ENCODE measurements at regions not wholly inside any gene's neighbourhood (a gene's known extent, or its start where the extent isn't known, plus 50 kb on each side); places are given as distances from the start of the nearest gene placed in this dataset.

DNA sequence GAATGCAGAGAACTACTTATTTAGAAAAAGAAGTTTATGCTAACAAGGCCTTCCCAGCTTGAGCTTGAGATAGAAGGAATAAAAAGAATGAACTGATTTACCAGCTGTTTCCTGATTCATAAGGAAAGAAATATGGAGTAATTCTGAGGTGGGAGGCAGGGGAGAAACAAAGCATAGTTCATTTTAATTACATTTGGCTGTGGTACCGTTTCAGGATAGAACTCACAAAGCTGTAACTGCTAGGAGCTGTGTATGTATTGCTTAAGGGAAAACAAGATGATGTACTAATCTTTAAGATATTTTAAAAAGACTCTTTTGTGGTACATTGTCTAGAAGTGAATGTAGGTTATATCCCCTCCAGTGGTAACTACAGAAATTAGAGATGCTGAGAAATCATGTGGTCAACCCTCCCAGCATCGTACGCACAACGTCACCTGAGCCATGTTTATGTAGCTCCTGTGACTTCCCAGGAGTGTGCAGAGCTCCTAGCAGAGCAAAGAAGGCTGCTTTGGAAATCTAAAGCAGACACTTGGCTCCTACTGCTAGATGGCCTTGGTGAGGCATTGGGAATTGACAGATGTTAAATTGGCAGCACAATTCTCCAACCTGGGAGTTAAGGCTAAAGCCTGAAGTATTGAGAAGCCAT is 208.3 kb upstream of the VLDLR start:
- Histone ChIP-seq H3K9me3 (replicated peaks; ENCODE audit: control insufficient read depth, insufficient read depth, low read length) (no peaks in the 10 kb centered on the region), H3K27ac (ENCODE audit: control insufficient read depth, insufficient read depth) (no peak overlapping the region), H3K27me3 (replicated peaks in 1 of 2; ENCODE audit: control insufficient read depth in 2 of 2, insufficient read depth in 2 of 2, low read length in 1 of 2) (no peaks in the 10 kb centered on the region; a peak in 1 of 4 replicates), H4K20me1 (ENCODE audit: control insufficient read depth, insufficient read depth) (no peaks in the 10 kb centered on the region), H3K4me2 (ENCODE audit: control insufficient read depth, insufficient read depth) (no peak overlapping the region), H3K36me3 (ENCODE audit: control insufficient read depth in 2 of 2, insufficient read depth in 2 of 2, low read length in 1 of 2) (no peaks in the 10 kb centered on the region), H2AFZ (ENCODE audit: control insufficient read depth, low read depth, low read length) (no peak overlapping the region), H3K9ac (ENCODE audit: control insufficient read depth, insufficient read depth, low read length) (no peak overlapping the region), H3K79me2 (ENCODE audit: control insufficient read depth, insufficient read depth, low read length) (no peaks in the 10 kb centered on the region), H3K4me1 (ENCODE audit: control insufficient read depth, insufficient read depth, low read length) (no peaks in the 10 kb centered on the region), H3K4me3 (no peak overlapping the region)
- FAIRE-seq (no peak), DNase-seq (ENCODE audit: low read depth, low spot score) (no peak), ATAC-seq (no peak)
- ChIA-PET SMC1A (ENCODE audit: uncharacterized antibody, unreplicated experiment) (interaction anchor here (1.1 kb wide), 1 partner anchor 143 kb away, joined by 3 read pairs; no protein-coding TSS in a partner anchor), RAD21 (ENCODE audit: unreplicated experiment) (no interaction called here), POLR2A (no interaction called here), CTCF (no interaction called here)
- in situ Hi-C loops (cut with MboI) (no loop called here), intact Hi-C loops (cut with micrococcal nuclease; ENCODE audit: unreplicated experiment) (no loop called here)
- TF ChIP-seq RBBP5 (conservative IDR thresholded peaks at IDR 0.05) (no peak), SIX5 (IDR thresholded peaks at IDR 0.05; ENCODE audit: low read depth, low read length, severe bottlenecking) (no peak), IKZF2 (IDR thresholded peaks at IDR 0.05) (no peak), POU2F2 (IDR thresholded peaks at IDR 0.05; ENCODE audit: borderline replicate concordance, low read depth, low read length) (no peak), MEF2A (IDR thresholded peaks at IDR 0.05; ENCODE audit: insufficient read depth, low read depth, low read length) (no peak), PML (IDR thresholded peaks at IDR 0.05; ENCODE audit: low read length) (no peak), HDAC6 (IDR thresholded peaks at IDR 0.05; ENCODE audit: unreplicated experiment) (no peak), FOXK2 (IDR thresholded peaks at IDR 0.05) (no peak), NR2C2 (IDR thresholded peaks at IDR 0.05; ENCODE audit: borderline replicate concordance, control insufficient read depth, insufficient read length, low read depth) (no peak)
- TF ChIP-seq, protein P1, sequence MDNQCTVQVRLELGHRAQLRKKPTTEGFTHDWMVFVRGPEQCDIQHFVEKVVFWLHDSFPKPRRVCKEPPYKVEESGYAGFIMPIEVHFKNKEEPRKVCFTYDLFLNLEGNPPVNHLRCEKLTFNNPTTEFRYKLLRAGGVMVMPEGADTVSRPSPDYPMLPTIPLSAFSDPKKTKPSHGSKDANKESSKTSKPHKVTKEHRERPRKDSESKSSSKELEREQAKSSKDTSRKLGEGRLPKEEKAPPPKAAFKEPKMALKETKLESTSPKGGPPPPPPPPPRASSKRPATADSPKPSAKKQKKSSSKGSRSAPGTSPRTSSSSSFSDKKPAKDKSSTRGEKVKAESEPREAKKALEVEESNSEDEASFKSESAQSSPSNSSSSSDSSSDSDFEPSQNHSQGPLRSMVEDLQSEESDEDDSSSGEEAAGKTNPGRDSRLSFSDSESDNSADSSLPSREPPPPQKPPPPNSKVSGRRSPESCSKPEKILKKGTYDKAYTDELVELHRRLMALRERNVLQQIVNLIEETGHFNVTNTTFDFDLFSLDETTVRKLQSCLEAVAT (IDR thresholded peaks at IDR 0.05), result no peak
- TF ChIP-seq, protein P2, sequence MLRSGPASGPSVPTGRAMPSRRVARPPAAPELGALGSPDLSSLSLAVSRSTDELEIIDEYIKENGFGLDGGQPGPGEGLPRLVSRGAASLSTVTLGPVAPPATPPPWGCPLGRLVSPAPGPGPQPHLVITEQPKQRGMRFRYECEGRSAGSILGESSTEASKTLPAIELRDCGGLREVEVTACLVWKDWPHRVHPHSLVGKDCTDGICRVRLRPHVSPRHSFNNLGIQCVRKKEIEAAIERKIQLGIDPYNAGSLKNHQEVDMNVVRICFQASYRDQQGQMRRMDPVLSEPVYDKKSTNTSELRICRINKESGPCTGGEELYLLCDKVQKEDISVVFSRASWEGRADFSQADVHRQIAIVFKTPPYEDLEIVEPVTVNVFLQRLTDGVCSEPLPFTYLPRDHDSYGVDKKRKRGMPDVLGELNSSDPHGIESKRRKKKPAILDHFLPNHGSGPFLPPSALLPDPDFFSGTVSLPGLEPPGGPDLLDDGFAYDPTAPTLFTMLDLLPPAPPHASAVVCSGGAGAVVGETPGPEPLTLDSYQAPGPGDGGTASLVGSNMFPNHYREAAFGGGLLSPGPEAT (IDR thresholded peaks at IDR 0.05; ENCODE audit: low read depth), result no peak
- BruUV-seq (replicated peaks), result no TSS peak
- 20% methylated on average over 4 of the region's 4 CpGs for WGBS (ENCODE audit: insufficient coverage, insufficient replicate concordance, low lambda C conversion rate, missing lambda C conversion rate)
